ENCODE measurements at regions not wholly inside any gene's neighbourhood (a gene's known extent, or its start where the extent isn't known, plus 50 kb on each side); places are given as distances from the start of the nearest gene placed in this dataset.

DNA sequence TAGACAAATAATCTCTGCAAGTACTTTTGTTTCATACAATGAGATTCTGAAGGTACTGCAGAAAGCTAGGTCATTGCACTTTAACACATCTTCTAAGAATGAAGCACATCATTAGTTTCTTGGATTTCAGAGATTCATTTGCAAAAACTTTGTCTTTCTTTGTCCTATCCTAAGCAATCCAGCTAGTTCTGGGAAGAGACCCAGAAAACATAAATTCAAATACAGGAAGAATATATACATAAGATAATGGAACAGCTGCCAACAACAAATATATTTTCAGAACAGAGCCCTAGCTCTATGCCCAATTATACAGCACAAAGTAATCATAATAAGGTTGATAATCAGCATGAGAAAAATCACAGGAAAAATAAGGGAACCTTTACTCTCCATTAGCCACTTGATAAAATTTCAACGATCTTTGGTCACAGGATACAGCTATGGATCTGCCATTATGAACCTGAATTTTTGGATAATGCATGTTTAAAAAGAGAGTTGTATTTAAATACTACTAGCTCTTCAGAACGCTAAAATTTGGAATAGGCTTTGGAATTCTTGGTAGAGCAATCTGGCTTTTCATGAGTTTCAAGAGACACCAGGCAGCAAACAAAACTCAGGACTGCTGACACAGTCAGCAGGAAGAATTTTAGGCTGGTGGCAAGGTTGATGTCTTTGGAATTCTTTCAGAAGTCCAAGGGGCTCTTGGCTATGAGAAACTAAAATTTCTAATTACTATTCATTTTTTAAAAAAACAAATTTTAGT, 250.4 kb upstream of the SMIM21 start:
- no peaks in the 10 kb centered on the region for H3K36me3 Mint-ChIP-seq
- H3K4me1 Mint-ChIP-seq, result peaks cover 3% of the 10 kb centered on the region
- TF ChIP-seq, protein P1, sequence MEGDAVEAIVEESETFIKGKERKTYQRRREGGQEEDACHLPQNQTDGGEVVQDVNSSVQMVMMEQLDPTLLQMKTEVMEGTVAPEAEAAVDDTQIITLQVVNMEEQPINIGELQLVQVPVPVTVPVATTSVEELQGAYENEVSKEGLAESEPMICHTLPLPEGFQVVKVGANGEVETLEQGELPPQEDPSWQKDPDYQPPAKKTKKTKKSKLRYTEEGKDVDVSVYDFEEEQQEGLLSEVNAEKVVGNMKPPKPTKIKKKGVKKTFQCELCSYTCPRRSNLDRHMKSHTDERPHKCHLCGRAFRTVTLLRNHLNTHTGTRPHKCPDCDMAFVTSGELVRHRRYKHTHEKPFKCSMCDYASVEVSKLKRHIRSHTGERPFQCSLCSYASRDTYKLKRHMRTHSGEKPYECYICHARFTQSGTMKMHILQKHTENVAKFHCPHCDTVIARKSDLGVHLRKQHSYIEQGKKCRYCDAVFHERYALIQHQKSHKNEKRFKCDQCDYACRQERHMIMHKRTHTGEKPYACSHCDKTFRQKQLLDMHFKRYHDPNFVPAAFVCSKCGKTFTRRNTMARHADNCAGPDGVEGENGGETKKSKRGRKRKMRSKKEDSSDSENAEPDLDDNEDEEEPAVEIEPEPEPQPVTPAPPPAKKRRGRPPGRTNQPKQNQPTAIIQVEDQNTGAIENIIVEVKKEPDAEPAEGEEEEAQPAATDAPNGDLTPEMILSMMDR (IDR thresholded peaks at IDR 0.05; ENCODE audit: unreplicated experiment), result no peak
- H3K27me3 Mint-ChIP-seq (ENCODE audit: low read depth), result peaks cover 1% of the 10 kb centered on the region
- H3K9me3 Mint-ChIP-seq, result peaks cover 14% of the 10 kb centered on the region
- no peak overlapping the region for H3K4me3 Mint-ChIP-seq
- DNase-seq (ENCODE audit: low spot score in 2 of 2, unreplicated experiment in 2 of 2), result no peak
- H3K27ac Mint-ChIP-seq, result no peak overlapping the region

DNA sequence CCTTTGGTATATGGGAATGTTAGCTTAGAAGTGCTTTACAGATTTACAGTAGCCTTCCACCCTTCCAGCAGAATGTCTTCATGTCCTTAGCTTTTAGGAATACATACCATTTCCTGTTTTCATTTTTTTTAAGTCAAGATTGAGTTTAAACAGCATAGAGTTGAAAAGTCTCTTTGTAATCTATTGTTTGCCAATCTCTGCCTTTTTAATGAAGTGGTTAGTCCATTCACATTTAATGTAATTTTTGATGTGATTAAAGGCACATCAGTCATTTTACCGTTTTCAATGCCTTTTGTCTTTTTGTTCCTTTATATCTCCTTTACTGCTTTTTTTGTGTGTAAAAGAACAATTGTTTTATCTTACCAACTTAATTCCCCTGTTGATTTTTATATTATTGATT, 233.4 kb upstream of the SMIM21 start:
- H3K27ac Mint-ChIP-seq, result no peak overlapping the region
- H3K27me3 Mint-ChIP-seq (ENCODE audit: low read depth), result no peaks in the 10 kb centered on the region
- TF ChIP-seq, protein P1 (IDR thresholded peaks at IDR 0.05; ENCODE audit: unreplicated experiment), result no peak
- peaks cover 24% of the 10 kb centered on the region for H3K9me3 Mint-ChIP-seq
- no peak overlapping the region for H3K4me3 Mint-ChIP-seq
- peaks cover 7% of the 10 kb centered on the region for H3K4me1 Mint-ChIP-seq
- DNase-seq (ENCODE audit: low spot score in 2 of 2, unreplicated experiment in 2 of 2), result no peak
- peaks cover 6% of the 10 kb centered on the region for H3K36me3 Mint-ChIP-seq

DNA sequence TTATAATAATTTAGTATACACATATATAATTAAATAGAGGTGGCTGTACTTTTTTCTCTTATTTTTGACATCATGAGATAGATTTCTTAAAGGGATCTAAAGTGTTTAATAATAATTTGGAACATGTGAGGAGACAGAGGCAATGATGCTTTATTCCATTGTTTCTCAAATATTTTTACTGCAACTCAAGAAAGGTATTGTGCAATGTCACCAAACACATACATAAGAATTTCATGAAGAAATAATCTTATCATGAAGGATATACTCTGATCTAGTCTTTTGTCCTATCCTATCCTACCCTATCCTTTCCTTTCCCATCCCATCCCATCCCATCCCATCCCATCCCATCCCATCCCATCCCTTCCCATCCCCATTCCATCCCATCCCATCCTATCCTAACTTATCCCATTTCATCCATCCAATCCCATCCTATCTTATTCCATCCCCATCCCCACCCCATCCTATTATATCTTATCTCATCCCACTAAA, 232.1 kb upstream of the SMIM21 start:
- TF ChIP-seq, protein P1 (IDR thresholded peaks at IDR 0.05; ENCODE audit: unreplicated experiment), result no peak
- H3K9me3 Mint-ChIP-seq, result peaks cover 22% of the 10 kb centered on the region

DNA sequence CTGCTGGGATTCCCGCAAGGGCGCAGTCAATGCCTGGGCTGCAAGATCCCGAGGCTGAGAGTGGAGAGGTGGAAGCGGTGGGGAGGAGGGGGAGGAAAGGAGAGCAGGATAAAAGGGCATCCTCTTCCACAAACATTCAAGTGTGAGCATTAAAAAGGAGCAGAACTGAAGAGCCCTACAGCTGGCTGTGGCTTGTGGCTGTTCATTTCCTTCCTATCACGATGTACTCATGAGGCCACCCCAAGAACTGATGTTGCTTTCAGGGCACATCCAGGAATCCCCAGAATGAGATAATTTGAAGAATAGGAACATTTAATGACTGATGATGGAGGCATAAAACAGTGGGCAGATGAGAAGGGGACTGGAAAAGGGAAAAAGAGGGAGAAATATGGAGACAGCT, 230.8 kb upstream of the SMIM21 start:
- Mint-ChIP-seq H3K27ac (no peak overlapping the region), H3K4me1 (peaks cover 26% of the 10 kb centered on the region), H3K9me3 (peaks cover 22% of the 10 kb centered on the region), H3K27me3 (ENCODE audit: low read depth) (no peaks in the 10 kb centered on the region), H3K36me3 (peaks cover 6% of the 10 kb centered on the region), H3K4me3 (no peak overlapping the region)
- TF ChIP-seq, protein P1 (IDR thresholded peaks at IDR 0.05; ENCODE audit: unreplicated experiment), result no peak
- no peak for DNase-seq (ENCODE audit: low spot score in 2 of 2, unreplicated experiment in 2 of 2)

More for the DNA sequence above, 232.1 kb upstream of the SMIM21 start:
- Mint-ChIP-seq H3K36me3 (peaks cover 6% of the 10 kb centered on the region), H3K27me3 (ENCODE audit: low read depth) (no peaks in the 10 kb centered on the region), H3K27ac (no peak overlapping the region), H3K4me3 (no peak overlapping the region), H3K4me1 (peaks cover 16% of the 10 kb centered on the region)
- no peak for DNase-seq (ENCODE audit: low spot score in 2 of 2, unreplicated experiment in 2 of 2)

DNA sequence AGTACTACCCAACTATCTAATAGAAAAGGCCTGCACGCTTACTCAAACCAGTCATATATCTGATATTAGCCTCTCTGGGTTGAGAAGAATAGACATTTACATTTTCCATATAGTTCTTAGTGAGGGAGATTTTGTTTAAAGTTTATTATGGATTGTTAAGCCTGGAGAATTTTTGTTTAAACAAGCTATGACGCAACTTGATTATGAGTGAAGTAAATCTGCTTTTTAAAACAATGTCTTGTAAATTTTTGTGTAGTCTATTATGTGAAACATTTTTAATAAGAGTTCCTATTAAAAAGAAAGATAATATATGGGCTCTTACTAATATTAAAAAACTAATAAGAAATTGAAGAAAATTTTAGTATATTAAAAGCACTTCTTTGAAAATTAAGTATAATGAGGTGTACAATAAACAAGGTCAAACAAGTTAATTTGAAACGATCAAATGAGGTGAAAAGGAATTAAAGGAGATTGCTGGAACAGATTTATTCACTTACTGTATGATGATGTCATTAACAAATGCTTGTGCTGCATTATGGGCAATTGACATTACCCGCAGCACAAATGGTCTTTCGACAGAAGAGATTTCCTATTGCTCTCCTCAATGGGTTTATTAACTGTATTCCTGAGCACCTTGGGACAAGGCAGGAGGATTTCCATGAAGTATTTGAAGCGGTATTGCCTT, 229.2 kb upstream of the SMIM21 start:
- H3K4me3 Mint-ChIP-seq, result no peak overlapping the region
- no peaks in the 10 kb centered on the region for H3K27me3 Mint-ChIP-seq (ENCODE audit: low read depth)
- DNase-seq (ENCODE audit: low spot score in 2 of 2, unreplicated experiment in 2 of 2), result no peak
- H3K9me3 Mint-ChIP-seq, result peaks cover 13% of the 10 kb centered on the region
- H3K36me3 Mint-ChIP-seq, result peaks cover 1% of the 10 kb centered on the region
- H3K27ac Mint-ChIP-seq, result no peak overlapping the region
- TF ChIP-seq, protein P1 (IDR thresholded peaks at IDR 0.05; ENCODE audit: unreplicated experiment), result no peak
- peaks cover 28% of the 10 kb centered on the region for H3K4me1 Mint-ChIP-seq
